Stimulated activated naive CD4-positive, alpha-beta T cell (primary cell): ENCODE measurements at regions not wholly inside any gene's neighbourhood (a gene's known extent, or its start where the extent isn't known, plus 50 kb on each side); places are given as distances from the start of the nearest gene placed in this dataset.
"Not testable (repeated sequence)": the region's sequence is repeated elsewhere in the genome, so short reads cannot be mapped to it uniquely, and the experiment has no call there.

Experiments
- DNase-seq, 6 experiments: peaks; one replicate each; lab custom pipeline; 2025; lab: John Stamatoyannopoulos, UW

- no peak for DNase-seq
These were observed 66.6 kb downstream of the LACC1 start for GRCh38 chr13:43946281-43946680.

- DNase-seq, result no peak
These were observed 68.3 kb downstream of the LACC1 start for GRCh38 chr13:43947897-43948458.

- no peak for DNase-seq
These were observed 73.7 kb downstream of the LACC1 start for GRCh38 chr13:43953370-43953769.

GRCh38 chr13:43956975-43957374 is 77.3 kb downstream of the LACC1 start:
- DNase-seq, result not testable (repeated sequence)

GRCh38 chr13:43959291-43959690 is 79.6 kb downstream of the LACC1 start:
- DNase-seq, result no peak

- DNase-seq, result no peak
These were observed 82.2 kb downstream of the LACC1 start for GRCh38 chr13:43961909-43962308.

- no peak for DNase-seq
These were observed 84.0 kb downstream of the LACC1 start for GRCh38 chr13:43963726-43964125.

- no peak for DNase-seq
These were observed 85.2 kb downstream of the LACC1 start for GRCh38 chr13:43964698-43965458.

GRCh38 chr13:43965459-43965845 is 85.7 kb downstream of the LACC1 start:
- no peak for DNase-seq

GRCh38 chr13:43968251-43968942 is 88.7 kb downstream of the LACC1 start:
- DNase-seq, result not testable (repeated sequence)

GRCh38 chr13:43968943-43969690 is 89.4 kb downstream of the LACC1 start:
- not testable (repeated sequence) for DNase-seq

- DNase-seq, result not testable (repeated sequence)
These were observed 90.2 kb downstream of the LACC1 start for GRCh38 chr13:43969919-43970318.

GRCh38 chr13:43970520-43971242 is 91.0 kb downstream of the LACC1 start:
- DNase-seq, result not testable (repeated sequence)

- DNase-seq, result not testable (repeated sequence)
These were observed 91.6 kb downstream of the LACC1 start for GRCh38 chr13:43971324-43971723.

GRCh38 chr13:43977911-43978310 is 98.2 kb downstream of the LACC1 start:
- DNase-seq, result no peak

GRCh38 chr13:43978688-43979087 is 99.0 kb downstream of the LACC1 start:
- DNase-seq, result no peak

GRCh38 chr13:43979492-43979891 is 99.8 kb downstream of the LACC1 start:
- no peak for DNase-seq

- no peak for DNase-seq
These were observed 100.9 kb downstream of the LACC1 start for GRCh38 chr13:43980587-43980986.

- no peak for DNase-seq
These were observed 101.4 kb downstream of the LACC1 start for GRCh38 chr13:43981091-43981490.

GRCh38 chr13:43981512-43982301 is 102.0 kb downstream of the LACC1 start:
- DNase-seq, result no peak

GRCh38 chr13:43983373-43983772 is 103.7 kb downstream of the LACC1 start:
- no peak for DNase-seq
